Stimulated activated naive CD8-positive, alpha-beta T cell treated with anti-CD3 and anti-CD28 coated beads, Interleukin-15, amount 100 ng/mL, for 72 hours (primary cell): ENCODE measurements at regions not wholly inside any gene's neighbourhood (a gene's known extent, or its start where the extent isn't known, plus 50 kb on each side); places are given as distances from the start of the nearest gene placed in this dataset.

Experiments
- ATAC-seq: fragments of 150-1000 bp; cut with Tn5 transposase; 2 replicates; pipeline ENCODE4 v1.10.0; 2021; ENCODE audit warnings: mild to moderate bottlenecking, moderate library complexity
- DNase-seq, 2 donors: peaks; one replicate each; pipeline ENCODE4 v3.0.0; 2021 to 2022
- H3K27ac Mint-ChIP-seq, 2 donors: one replicate each; pipeline ENCODE4 v1.8.0; 2022; ENCODE audit warnings: mild to moderate bottlenecking in 2 of 2, mixed read lengths in 2 of 2, moderate library complexity in 2 of 2
- H3K27me3 Mint-ChIP-seq: one replicate; pipeline ENCODE4 v1.8.0; 2022; ENCODE audit warnings: mixed read lengths
- H3K4me1 Mint-ChIP-seq: one replicate; pipeline ENCODE4 v1.8.0; 2022; ENCODE audit warnings: mild to moderate bottlenecking, mixed read lengths
- H3K4me3 Mint-ChIP-seq, 2 donors: one replicate each; pipeline ENCODE4 v1.8.0; 2022; ENCODE audit warnings: mild to moderate bottlenecking in 2 of 2, mixed read lengths in 2 of 2, moderate library complexity in 1 of 2
- H3K9me3 Mint-ChIP-seq, 2 donors: one replicate each; pipeline ENCODE4 v1.8.0; 2022; ENCODE audit warnings: mixed read lengths in 2 of 2

DNA sequence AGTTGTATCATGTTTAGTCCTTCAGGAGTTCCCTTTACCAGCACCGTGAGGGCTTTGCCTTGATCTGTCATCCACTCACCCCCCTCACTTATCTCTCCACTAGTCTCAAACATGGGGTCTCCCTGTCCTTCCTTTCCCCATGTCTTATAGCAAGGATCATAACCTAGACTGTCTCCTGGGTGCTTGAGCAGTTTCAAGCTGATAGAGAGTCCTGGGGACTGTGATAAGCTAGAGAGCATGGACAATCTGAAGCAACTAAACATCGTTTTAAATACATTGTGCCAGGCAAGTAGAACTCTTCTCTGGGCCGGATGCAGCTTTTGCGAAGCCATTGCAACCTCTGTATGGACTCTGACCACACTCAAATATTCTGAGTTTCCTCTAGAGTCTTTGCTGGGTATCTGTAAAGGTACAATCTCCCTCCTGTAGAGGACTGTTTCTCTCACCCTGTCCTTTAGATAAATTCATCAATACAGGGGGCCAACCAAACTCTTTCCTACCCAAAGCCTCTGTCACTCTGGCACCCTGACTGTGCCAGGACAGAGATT, 684.6 kb upstream of the NR2F2 start:
- DNase-seq (no peak), ATAC-seq (no peak)
- no peaks in the 10 kb centered on the region for H3K4me1 Mint-ChIP-seq
- H3K27ac Mint-ChIP-seq: no peak overlapping the region
- H3K27me3 Mint-ChIP-seq: peaks cover 16% of the 10 kb centered on the region
- no peaks in the 10 kb centered on the region for H3K9me3 Mint-ChIP-seq
- no peak overlapping the region for H3K4me3 Mint-ChIP-seq

- Mint-ChIP-seq H3K4me3 (no peak overlapping the region), H3K9me3 (no peaks in the 10 kb centered on the region), H3K4me1 (no peaks in the 10 kb centered on the region), H3K27ac (no peak overlapping the region), H3K27me3 (peaks cover 16% of the 10 kb centered on the region)
- no peak for DNase-seq
- no peak for ATAC-seq
Observed at GRCh38 chr15:95646484-95647273, 683.8 kb upstream of the NR2F2 start.

- DNase-seq (no peak), ATAC-seq (no peak)
- peaks cover 16% of the 10 kb centered on the region for H3K27me3 Mint-ChIP-seq
- no peaks in the 10 kb centered on the region for H3K4me1 Mint-ChIP-seq
- no peaks in the 10 kb centered on the region for H3K9me3 Mint-ChIP-seq
- no peak overlapping the region for H3K4me3 Mint-ChIP-seq
- no peak overlapping the region for H3K27ac Mint-ChIP-seq
Observed at GRCh38 chr15:95647531-95648277, 682.8 kb upstream of the NR2F2 start.

DNA sequence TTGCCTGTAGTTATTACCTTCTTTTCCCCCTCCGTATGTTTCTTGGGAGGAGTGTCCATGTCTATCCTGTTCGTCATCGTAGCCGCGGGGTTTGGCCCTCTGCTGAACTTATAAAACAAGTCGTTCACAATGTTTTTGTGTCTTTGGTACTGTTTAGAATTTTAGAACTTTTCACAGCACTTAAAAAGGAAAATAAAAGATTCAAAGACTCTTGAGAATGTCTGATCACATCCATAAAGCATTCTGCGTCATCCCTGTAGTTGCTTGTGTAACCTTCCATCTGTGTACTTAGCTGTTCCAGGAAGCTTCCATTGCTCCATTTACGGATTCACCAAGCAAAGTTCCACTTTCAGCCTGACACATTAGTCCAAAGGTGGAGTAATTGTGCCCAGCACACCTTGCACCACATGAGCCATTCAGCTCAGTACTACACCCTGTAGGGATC, 677.1 kb upstream of the NR2F2 start:
- H3K27ac Mint-ChIP-seq: no peak overlapping the region
- peaks cover 9% of the 10 kb centered on the region for H3K27me3 Mint-ChIP-seq
- no peak for ATAC-seq
- no peak for DNase-seq
- no peak overlapping the region for H3K4me3 Mint-ChIP-seq
- no peaks in the 10 kb centered on the region for H3K9me3 Mint-ChIP-seq
- no peaks in the 10 kb centered on the region for H3K4me1 Mint-ChIP-seq

DNA sequence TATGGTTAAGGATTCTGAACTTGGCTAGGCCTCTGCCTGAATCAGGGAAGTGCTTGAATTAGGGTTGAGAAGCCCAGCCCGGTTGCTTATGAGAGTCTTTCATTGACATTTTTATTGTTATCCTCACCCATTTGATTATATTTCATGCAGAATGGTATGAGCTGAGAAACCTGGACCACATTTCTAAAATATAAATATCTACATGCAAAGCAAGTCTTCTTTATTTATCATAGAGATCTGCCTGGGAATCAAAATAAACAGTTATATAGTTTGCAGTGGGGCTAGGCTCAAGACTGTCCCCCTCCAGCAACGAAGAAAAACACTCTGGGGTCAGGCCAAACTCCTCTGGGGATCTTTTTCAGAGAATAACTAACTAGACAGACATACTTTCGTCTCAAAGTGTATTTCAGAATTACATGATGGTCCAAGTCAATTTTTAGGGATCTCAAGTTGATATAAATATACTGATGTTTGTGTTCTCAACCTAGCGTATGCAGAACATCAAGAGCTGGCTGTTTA, 675.4 kb upstream of the NR2F2 start:
- DNase-seq (no peak), ATAC-seq (no peak)
- Mint-ChIP-seq H3K27me3 (peaks cover 24% of the 10 kb centered on the region), H3K4me1 (no peaks in the 10 kb centered on the region), H3K4me3 (no peak overlapping the region), H3K27ac (no peak overlapping the region), H3K9me3 (no peaks in the 10 kb centered on the region)

DNA sequence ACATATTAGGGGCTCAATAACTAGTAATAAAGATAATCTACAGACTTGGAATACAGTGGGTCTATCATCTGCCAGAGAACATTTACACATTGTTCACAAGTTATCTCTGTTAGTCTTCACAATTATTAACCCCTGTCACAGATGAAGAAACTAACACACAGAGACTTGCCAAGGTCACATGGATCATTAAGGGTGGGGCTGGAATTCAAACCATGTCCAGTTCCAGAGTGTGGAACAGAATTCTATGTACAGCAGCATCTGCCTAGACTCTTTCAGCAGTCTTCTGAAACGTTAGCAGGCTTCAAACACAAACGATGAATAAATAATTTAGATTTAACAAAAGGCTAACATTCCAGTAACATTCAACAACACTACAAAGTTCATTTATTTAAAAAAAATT, 673.9 kb upstream of the NR2F2 start:
- ATAC-seq: no peak
- DNase-seq: no peak
- H3K4me1 Mint-ChIP-seq: no peaks in the 10 kb centered on the region
- H3K9me3 Mint-ChIP-seq: no peaks in the 10 kb centered on the region
- no peak overlapping the region for H3K4me3 Mint-ChIP-seq
- H3K27ac Mint-ChIP-seq: no peak overlapping the region
- peaks cover 24% of the 10 kb centered on the region for H3K27me3 Mint-ChIP-seq

DNA sequence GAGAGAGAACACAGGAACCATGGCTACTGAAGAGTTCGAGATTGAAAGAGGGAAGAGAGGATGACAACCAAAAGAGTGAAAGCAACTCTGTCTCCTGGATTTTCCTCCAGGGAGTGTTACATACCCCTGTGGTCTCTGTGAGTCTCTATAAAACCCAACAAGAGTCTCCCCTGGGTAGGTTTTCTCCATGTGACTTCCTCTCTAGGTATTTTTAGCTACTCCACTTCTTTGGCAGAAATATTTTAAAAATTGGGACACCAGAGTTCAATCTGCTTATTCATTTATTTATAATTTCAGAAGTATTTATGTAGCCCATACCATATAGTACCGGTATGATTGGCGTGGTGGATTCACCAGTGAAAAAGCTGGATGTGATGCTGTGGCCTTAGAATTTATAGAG, 671.7 kb upstream of the NR2F2 start:
- Mint-ChIP-seq H3K4me1 (no peaks in the 10 kb centered on the region), H3K27me3 (peaks cover 21% of the 10 kb centered on the region), H3K27ac (no peak overlapping the region), H3K9me3 (no peaks in the 10 kb centered on the region), H3K4me3 (no peak overlapping the region)
- ATAC-seq: no peak
- no peak for DNase-seq

- H3K4me1 Mint-ChIP-seq: no peaks in the 10 kb centered on the region
- no peak overlapping the region for H3K4me3 Mint-ChIP-seq
- peaks cover 17% of the 10 kb centered on the region for H3K27me3 Mint-ChIP-seq
- H3K9me3 Mint-ChIP-seq: no peaks in the 10 kb centered on the region
- no peak for ATAC-seq
- DNase-seq: no peak
- no peak overlapping the region for H3K27ac Mint-ChIP-seq
Observed at GRCh38 chr15:95659656-95660055, 670.8 kb upstream of the NR2F2 start.

DNA sequence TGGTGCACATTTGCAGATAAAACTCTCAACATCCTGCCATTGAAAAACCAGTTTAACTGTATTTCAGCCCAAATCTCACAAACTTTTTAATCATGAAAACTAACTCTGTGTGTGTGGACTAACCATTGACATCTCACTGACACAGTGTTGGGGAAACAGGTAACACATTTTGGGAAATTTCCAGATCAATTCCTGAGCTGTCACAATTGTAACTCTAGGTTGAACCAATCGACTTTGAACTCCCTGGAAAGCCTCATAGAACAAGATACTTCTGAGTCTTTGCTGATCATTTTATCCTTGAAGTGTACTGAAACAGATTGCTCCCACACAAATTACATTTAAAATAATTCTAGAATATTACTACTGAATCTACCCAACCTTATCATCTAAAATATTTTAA, 667.9 kb upstream of the NR2F2 start:
- Mint-ChIP-seq H3K4me3 (no peak overlapping the region), H3K27ac (no peak overlapping the region), H3K4me1 (no peaks in the 10 kb centered on the region), H3K9me3 (no peaks in the 10 kb centered on the region), H3K27me3 (peaks cover 25% of the 10 kb centered on the region)
- no peak for DNase-seq
- ATAC-seq: no peak

- Mint-ChIP-seq H3K27ac (no peak overlapping the region), H3K4me1 (peaks cover 6% of the 10 kb centered on the region), H3K9me3 (no peaks in the 10 kb centered on the region), H3K27me3 (peaks cover 31% of the 10 kb centered on the region), H3K4me3 (no peak overlapping the region)
- no peak for DNase-seq
- ATAC-seq: no peak
Observed at GRCh38 chr15:95663156-95664100, 667.1 kb upstream of the NR2F2 start.

DNA sequence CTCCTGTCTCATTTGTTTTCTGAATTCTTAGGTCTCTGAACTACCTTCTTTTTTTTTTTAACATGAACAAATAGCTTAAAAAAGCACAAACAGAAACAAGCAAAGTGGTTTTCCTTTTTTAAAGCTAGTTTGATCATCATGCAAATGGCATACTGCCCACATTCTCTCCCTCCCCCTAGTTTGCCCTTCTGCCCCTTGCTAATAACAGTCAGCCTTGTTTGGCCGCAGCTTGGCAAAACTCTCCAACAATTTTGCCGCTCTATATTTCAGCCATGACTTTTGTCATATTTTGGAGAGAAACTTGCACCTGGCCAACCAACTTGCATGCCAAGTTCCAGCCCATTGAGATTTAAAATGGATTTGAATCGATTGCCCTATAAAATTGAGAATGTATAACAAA, 666.0 kb upstream of the NR2F2 start:
- DNase-seq (no peak), ATAC-seq (no peak)
- peaks cover 10% of the 10 kb centered on the region for H3K4me1 Mint-ChIP-seq
- peaks cover 28% of the 10 kb centered on the region for H3K27me3 Mint-ChIP-seq
- no peak overlapping the region for H3K4me3 Mint-ChIP-seq
- no peaks in the 10 kb centered on the region for H3K9me3 Mint-ChIP-seq
- no peak overlapping the region for H3K27ac Mint-ChIP-seq

GRCh38 chr15:95669146-95669922, 661.2 kb upstream of the NR2F2 start:
- no peaks in the 10 kb centered on the region for H3K9me3 Mint-ChIP-seq

DNA sequence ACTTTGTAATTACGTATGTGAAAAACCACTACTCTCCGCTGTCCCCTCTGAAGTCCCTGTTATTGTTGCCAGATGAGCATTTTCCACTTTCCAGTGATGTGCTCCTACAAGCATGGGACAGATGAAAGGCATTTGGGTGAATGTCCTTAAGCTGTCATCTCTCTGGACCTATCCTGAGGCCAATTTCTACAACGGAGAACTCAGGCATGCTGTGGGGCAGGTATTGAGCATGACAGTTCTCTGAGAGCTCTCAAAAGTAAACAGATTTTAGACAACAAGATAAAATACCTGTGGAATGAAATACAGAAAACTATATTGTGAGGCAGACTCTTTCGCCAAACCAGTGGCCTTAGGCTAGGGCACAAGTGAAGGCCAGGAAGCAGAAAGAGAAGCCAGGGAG, 656.5 kb upstream of the NR2F2 start:
- H3K27me3 Mint-ChIP-seq: peaks cover 23% of the 10 kb centered on the region
- no peak overlapping the region for H3K27ac Mint-ChIP-seq
- H3K4me1 Mint-ChIP-seq: no peaks in the 10 kb centered on the region
- ATAC-seq (no peak), DNase-seq (no peak)
- no peak overlapping the region for H3K4me3 Mint-ChIP-seq
- H3K9me3 Mint-ChIP-seq: peaks cover 0 to 4% of the 10 kb centered on the region in 2 donors

More at GRCh38 chr15:95669146-95669922, 661.2 kb upstream of the NR2F2 start:
- peaks cover 23% of the 10 kb centered on the region for H3K27me3 Mint-ChIP-seq
- no peak overlapping the region for H3K4me3 Mint-ChIP-seq
- no peak for ATAC-seq
- H3K4me1 Mint-ChIP-seq: peaks cover 10% of the 10 kb centered on the region
- no peak for DNase-seq
- H3K27ac Mint-ChIP-seq: no peak overlapping the region

GRCh38 chr15:95676500-95676899, 654.0 kb upstream of the NR2F2 start:
- H3K27ac Mint-ChIP-seq: peak overlapping the region in 1 of 2 donors; percentile 84
- no peak for DNase-seq
- H3K4me1 Mint-ChIP-seq: no peaks in the 10 kb centered on the region
- ATAC-seq: no peak
- H3K27me3 Mint-ChIP-seq: peaks cover 22% of the 10 kb centered on the region
- H3K4me3 Mint-ChIP-seq: no peak overlapping the region
- H3K9me3 Mint-ChIP-seq: peaks cover 0 to 4% of the 10 kb centered on the region in 2 donors
